DOHH2 (cell line): ENCODE measurements at regions not wholly inside any gene's neighbourhood (a gene's known extent, or its start where the extent isn't known, plus 50 kb on each side); places are given as distances from the start of the nearest gene placed in this dataset.

Source experiments
- CTCF ChIP-seq: fragments of 200-600 bp; sonication (generic); IDR thresholded peaks from one replicate; pipeline ENCODE4 v1.5.1; 2014; ENCODE audit warnings: antibody characterized with exemption, mild to moderate bottlenecking, low read depth, low read length; ENCODE audit not compliant: poor library complexity, severe bottlenecking
- EZH2phosphoT487 ChIP-seq: fragments of 200-600 bp; sonication (generic); IDR thresholded peaks from 2 replicates; pipeline ENCODE4 v1.6.1; 2017; ENCODE audit warnings: borderline replicate concordance, mild to moderate bottlenecking, antibody characterized with exemption, low read length, moderate library complexity, mixed read lengths

GRCh38 chr9:7554699-7555098 lies 244.9 kb downstream of the DMAC1 start:
- TF ChIP-seq CTCF, result no peak
- no peak for TF ChIP-seq EZH2phosphoT487
